NCI-H345 treated with DMSO at 0.1 percent for 48 hours (cell line): ENCODE measurements at regions not wholly inside any gene's neighbourhood (a gene's known extent, or its start where the extent isn't known, plus 50 kb on each side); places are given as distances from the start of the nearest gene placed in this dataset.

Experiments used
- DNase-seq: peaks from one replicate; lab custom pipeline; 2025; ENCODE audit not compliant: unreplicated experiment; lab: John Stamatoyannopoulos, UW

GRCh38 chr14:101705733-101706508, 55.6 kb upstream of the PPP2R5C start:
- no peak for DNase-seq

- DNase-seq, result no peak
Measured at GRCh38 chr14:101706509-101707067, 54.9 kb upstream of the PPP2R5C start.

- DNase-seq, result peak; percentile 72
Measured at GRCh38 chr14:101707068-101707842, 54.3 kb upstream of the PPP2R5C start.

GRCh38 chr14:101707863-101708620, 53.5 kb upstream of the PPP2R5C start:
- no peak for DNase-seq

- DNase-seq, result no peak
Measured at GRCh38 chr14:101708853-101709532, 52.5 kb upstream of the PPP2R5C start.

- DNase-seq, result no peak
Measured at GRCh38 chr14:101709533-101709881, 52.0 kb upstream of the PPP2R5C start.

GRCh38 chr14:101709962-101710931, 51.3 kb upstream of the PPP2R5C start:
- no peak for DNase-seq

- DNase-seq, result no peak
Measured at GRCh38 chr14:101711041-101711856, 50.3 kb upstream of the PPP2R5C start.
